HS-27A (cell line): ENCODE measurements at regions not wholly inside any gene's neighbourhood (a gene's known extent, or its start where the extent isn't known, plus 50 kb on each side); places are given as distances from the start of the nearest gene placed in this dataset.
A peak's percentile ranks its signal among the peaks of the same experiment; 100 is the strongest.

Experiments
- DNase-seq: peaks from one replicate; pipeline ENCODE4 v3.0.0-alpha.2; 2012; ENCODE audit warnings: low read depth, missing footprints

- DNase-seq, result no peak
Measured at GRCh38 chr5:167643631-167644280, 647.7 kb upstream of the WWC1 start.

DNA sequence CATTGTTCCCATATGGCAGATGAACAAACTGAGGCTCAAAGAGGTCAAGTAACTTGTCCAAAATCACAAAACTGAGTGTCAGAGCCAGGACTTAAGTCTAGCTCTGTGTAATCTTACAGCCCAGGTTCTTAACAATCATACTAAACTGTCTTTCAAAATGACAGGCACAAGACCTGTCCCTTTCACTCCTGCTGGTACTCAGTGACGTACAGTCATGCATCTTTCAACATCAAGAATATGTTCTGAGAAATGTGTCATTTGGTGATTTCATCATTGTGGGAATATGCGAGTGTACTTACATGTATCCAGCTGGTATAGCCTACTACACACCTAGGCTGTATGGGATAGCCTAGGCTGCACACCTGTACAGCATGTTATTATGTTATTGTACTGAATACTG is 646.8 kb upstream of the WWC1 start:
- DNase-seq, result no peak

DNA sequence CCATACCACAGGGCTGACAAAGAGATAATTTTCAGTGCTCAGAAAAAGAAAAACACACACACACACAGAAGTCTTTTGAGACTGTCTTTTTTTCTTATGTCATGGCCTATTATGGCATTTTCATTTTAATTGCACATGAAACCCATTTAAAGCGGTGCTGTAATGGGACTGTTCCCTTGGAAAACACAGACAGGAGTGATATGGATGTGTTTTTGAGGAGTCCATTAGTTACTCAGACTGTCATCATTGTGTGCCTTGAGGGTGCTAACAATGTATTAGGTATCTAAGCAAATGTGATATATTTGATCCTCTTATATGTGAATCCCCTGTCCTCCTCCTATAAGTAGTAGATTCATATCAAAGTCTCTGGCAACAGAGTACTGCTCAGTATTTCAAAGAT is 642.0 kb upstream of the WWC1 start:
- no peak for DNase-seq

DNA sequence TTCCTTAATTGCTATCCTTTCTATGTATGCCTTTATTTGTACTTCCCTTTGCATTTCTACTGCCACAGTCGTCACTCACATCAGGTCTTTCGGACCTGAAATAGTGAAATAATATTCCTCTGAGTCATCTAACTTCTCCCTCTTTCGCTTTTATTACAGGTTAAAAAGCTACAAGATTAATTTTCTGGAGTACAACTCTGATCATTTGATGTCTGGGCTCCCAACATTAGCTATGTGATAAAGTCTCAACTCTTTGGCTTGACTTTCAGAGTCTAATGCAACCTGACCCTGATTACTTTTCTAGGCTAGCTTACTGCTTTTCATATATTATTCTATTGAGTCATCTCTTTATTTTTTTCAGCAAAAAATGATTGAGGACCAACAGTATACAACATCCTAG is 638.8 kb upstream of the WWC1 start:
- DNase-seq, result no peak

GRCh38 chr5:167653645-167654106 is 637.8 kb upstream of the WWC1 start:
- no peak for DNase-seq

DNA sequence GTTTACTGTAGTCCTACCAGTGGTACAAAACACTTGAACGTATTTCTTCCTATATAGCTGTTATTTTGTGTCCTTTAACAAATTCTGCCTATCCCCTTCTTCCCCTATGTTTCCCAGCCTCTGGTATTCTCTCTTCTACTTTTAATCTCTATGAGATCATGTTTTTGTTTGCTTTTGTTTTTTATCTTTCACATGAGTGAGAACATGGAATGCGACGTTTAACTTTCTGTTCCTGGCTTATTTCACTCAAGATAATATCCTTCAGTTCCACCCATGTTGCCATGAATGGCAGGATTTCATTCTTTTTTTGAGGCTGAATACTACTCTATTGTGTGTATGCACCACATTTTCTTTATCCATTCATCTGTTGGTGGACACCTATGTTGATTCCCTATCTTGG is 634.4 kb upstream of the WWC1 start:
- no peak for DNase-seq

DNA sequence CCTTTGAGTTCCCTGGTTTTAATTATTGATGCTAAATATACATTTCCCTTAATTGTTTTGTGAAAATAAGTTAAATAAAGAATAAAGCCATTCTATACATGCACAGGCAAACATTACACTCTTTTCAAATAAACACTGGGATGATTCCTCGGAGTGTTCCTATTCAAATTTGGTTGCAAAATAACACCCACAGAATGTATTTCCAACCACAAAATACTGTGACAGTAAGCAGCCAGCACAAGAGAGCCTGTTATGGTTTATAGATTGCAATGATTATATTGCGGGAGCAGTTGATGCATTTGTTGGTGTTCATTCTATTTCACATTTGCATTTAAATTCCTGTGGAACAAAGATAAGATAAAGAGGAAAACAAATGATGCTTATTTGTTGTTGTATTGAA is 632.6 kb upstream of the WWC1 start:
- DNase-seq, result no peak

GRCh38 chr5:167661605-167662004 is 629.8 kb upstream of the WWC1 start:
- no peak for DNase-seq

GRCh38 chr5:167664222-167664804 is 627.1 kb upstream of the WWC1 start:
- DNase-seq, result no peak

DNA sequence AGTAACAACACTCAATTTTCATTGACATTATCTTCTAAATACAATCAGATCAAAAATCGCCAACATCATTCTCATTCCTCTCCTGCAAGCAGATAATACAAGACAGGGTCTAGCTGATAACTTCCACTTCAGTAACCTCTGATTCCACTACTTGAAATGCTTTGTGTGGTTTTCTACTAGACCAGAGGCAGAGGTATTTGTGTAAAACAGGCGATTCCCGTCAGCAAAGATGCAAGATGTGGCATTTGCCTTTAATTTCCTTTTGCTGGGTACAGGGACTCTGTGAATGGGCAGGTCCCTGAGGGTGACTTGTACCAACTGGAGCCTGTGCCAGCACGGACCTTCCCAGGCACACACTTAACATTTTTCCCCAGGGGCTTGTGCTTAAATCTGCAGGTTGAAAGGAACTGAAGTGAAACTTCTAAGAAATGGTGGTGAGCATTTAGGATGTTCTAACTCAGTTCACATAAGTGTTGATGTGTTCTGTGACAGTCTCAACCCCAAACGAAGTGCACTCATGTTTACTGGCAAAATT is 625.5 kb upstream of the WWC1 start:
- no peak for DNase-seq

DNA sequence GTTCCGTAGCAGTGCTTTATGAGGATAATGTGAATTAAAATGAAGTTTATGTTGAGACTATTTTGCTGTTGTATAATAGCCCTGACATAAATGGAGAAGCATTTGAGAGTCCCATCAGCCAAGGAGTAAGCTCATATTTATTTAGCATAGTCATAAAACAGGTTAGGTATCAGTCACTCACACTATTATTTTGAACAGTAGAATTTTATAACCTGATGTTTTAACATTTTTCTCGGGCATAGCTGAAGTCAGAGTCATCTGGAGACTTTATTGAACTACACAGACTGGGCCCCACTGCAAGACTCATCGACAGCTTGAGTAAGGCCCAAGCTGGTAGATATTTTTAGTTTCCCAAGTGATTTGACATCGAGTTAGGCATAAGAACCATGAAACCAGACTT is 620.3 kb upstream of the WWC1 start:
- no peak for DNase-seq

GRCh38 chr5:167673942-167674341 is 617.5 kb upstream of the WWC1 start:
- DNase-seq, result no peak

DNA sequence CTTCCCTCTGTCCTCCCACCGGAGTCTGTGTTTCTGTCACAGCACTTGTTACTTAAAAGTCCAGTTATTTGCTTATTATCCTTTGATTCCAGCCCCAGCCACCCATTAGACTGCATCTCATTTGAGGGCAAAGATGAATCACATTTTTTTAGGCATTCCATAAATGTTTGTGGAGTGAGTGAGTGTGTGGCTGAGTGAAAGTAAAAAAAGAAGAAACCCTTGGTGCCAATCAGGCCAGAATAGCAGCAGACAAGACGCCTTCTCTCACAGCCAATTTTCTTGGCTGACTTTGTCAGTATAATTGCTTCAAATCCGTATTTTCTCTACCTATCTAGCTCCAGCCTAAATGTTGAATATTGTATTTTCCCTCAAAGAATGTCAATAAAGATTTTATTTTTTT is 613.0 kb upstream of the WWC1 start:
- no peak for DNase-seq

DNA sequence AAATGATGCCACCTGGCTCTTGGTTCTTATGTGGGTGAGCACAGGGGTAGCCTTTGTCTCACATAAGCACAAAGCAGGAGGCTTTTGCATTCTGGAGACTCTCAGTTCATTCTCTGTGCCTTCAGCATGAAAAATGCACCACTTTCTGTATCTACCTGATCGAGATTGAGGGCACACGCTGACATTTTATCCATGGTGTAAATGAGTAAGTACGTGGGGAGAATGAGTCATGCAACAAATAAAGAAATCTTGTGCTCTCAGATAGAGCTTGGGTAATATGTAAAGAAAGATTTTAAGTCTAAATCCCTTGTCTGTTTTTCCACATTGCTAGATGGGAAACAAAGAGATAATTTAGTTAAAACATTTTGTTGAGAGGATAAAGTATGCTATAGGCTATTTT is 607.2 kb upstream of the WWC1 start:
- no peak for DNase-seq

- DNase-seq, result no peak
Measured at GRCh38 chr5:167688341-167689130, 602.9 kb upstream of the WWC1 start.

- DNase-seq, result no peak
Measured at GRCh38 chr5:167694325-167695147, 596.9 kb upstream of the WWC1 start.

GRCh38 chr5:167696558-167697314 is 594.7 kb upstream of the WWC1 start:
- DNase-seq, result no peak

DNA sequence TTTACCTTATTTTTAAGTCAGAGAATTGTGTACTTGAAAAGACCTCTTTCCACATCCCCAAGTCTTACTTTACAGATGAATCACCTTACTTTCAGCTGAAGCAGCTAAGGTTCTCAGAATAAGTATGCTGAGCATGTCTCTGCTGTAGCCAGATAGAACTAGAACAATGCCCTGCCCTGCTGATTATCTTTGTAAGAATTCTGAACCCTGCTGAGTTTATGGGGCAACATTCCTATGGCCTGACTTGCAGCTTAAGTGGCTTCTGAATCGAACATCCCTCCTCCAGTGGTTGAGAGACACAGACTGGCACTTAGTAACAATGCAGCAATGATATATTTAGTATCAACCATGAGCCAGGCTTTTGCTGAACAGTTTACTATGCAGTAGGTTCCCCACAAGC is 592.0 kb upstream of the WWC1 start:
- peak; percentile 92 for DNase-seq

GRCh38 chr5:167701051-167701450 is 590.4 kb upstream of the WWC1 start:
- DNase-seq, result no peak

GRCh38 chr5:167702014-167702413 is 589.4 kb upstream of the WWC1 start:
- no peak for DNase-seq

GRCh38 chr5:167708449-167708848 is 583.0 kb upstream of the WWC1 start:
- DNase-seq, result no peak
